ENCODE measurements at regions not wholly inside any gene's neighbourhood (a gene's known extent, or its start where the extent isn't known, plus 50 kb on each side); places are given as distances from the start of the nearest gene placed in this dataset.
"Not testable (repeated sequence)": the region's sequence is repeated elsewhere in the genome, so short reads cannot be mapped to it uniquely, and the experiment has no call there.

DNA sequence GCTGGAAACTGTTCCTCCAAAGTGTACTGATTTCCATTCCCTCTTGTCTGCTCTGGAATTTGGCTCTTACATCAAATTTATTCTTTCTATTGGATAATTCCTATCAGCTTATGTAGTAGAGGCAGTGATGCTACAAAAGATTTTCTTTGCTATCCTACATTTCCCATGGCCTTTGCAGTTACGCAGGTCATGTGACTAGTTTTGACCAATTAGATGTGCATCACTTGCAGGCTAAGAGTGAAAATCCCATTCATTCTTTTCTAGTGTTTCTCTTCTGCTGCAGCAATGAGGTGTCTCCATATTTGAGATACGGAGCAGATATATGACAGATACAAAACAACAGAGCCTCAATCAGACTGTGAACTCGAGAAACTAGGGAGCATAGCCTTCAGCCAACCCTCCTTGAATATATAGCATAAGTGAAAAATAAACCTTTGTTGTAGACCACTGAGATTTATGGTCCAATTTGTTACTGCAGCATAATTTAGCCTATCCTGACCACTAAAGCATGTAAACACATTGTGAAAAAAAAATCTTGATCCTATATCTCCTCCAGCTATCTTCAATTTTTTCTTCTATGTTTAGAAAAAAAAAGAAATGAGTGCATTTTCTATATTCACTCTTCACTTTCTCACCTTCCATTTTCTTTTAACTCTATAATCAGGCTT, 102.0 kb downstream of the HNMT start:
- DNase-seq: no peak

GRCh38 chr2:138066841-138067240, 102.6 kb downstream of the HNMT start:
- no peak for DNase-seq

DNA sequence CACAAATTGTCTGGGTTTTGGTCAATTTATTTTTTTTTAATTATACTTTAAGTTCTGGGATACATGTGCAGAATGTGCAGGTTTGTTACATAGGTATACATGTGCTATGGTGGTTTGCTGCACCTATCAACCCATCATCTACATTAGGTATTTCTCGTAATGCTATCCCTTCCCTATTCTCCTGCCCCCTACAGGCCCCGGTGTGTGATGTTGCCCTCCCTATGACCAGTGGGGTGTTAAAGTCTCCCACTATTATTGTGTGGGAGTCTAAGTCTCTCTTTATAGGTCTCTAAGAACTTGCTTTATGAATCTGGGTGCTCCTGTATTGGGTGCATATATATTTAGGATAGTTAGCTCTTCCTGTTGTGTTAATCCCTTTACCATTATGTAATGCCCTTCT, 104.4 kb downstream of the HNMT start:
- not testable (repeated sequence) for DNase-seq

DNA sequence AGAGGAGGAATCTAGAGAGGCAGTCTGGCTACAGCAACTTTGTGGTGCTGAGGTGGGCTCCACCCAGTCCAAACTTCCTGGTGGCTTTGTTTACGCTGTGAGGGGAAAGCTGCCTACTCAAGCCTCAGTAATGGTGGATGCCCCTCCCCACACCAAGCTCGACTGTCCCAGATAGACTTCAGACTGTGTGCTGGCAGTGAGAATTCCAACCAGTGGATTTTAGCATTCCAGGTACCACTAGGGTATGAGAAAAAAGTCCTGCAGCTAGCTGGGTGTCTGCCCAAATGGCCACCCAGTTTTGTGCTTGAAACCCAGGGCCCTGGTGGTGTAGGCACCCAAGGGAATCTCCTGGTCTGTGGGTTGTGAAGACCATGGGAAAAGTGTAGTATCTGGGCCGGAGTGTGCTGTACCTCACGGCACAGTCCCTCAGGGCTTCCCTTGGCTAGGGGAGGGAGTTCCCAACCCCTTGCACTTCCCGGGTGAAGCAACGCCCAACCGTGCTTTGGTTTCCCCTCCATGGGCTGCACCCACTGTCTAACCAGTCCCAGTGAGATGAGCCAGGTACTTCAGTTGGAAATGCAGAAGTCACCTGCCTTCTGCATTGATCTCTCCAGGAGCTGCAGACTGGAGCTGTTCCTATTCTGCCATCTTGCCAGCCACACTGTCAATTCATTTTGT, 106.9 kb downstream of the HNMT start:
- not testable (repeated sequence) for DNase-seq

DNA sequence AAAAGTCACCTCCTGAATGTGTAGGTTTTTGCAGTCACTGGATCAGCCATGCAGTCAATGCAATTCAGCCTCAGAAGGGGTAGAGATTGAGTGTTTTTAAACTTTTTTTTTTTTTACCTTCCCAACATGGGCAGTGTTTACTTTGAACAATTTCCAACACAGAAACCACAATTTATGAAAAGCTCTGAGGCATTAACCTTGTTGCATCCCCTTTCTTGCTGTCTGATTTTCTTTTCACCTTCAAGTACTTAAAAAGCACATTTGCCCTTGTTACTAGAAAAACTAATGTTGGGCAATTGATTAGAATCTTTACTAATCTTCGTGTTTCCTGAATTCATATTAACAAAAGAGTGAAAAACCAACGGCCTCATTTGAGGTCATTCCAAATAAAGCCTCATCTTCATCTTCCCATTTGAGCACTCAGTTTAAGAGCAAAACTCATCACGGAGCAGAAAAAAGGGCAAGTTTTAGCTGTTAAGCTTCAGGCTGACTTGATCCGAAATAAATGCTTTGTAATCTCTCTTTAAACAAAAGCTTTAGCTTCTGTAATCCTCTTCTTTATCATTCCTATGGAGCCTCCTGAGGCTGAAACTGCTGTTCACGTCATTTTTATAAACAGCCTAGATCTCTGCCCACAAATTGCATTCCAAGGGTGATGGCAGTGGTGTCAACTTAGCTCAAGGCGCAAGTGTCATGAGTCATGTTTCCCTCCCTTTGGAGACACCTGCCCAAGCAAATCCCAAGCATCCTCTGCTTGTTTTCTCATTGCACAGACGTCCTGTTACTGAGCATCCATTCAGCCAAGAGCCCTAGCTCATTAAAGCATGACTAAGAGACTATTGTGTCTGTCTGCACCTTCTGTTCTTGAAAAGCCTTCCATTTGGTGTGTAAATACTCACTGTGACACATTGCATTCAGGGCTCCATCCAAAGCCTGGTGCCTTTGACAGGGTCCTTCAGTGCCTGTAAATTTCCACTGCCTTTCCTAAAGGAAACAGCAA, 107.7 kb downstream of the HNMT start:
- DNase-seq: peak; percentile 56

DNA sequence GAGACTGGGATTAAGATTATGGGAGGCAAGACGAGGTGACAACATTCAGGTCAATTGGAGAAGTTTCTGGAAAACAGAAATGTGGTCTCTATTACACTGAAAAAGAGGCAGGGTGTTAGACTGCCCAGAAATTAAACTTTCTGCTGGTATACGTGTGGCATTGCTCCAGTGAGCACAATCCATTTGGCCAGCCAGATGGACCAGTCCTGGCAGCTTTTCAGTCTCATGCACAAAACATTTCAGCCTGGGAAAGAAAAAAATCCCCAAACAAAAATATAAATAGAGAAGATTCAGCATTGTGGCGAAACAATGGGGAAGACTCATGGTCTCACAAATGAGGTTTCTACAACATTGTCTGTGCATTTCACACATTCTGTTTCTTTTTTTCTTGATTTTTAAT, 113.9 kb downstream of the HNMT start:
- DNase-seq: peak; percentile 32

DNA sequence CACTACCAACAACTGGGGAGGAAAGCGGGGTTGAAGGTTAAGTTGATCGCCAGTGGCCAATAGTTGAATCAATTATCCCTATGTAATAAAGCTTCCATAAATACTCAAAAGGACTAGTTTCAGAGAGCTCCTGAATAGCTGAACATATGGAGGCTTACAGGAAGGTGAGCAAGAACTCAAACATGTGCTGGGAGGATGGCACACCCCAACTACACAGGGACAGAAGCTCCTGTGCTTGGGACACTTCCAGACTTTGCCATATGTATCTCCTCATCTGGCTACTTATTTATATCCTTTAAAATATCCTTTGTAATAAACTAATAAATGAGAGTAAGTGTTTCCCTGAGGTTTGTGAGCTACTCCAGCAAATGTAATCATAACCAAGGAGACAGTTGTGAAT, 115.7 kb downstream of the HNMT start:
- peak; percentile 18 for DNase-seq

DNA sequence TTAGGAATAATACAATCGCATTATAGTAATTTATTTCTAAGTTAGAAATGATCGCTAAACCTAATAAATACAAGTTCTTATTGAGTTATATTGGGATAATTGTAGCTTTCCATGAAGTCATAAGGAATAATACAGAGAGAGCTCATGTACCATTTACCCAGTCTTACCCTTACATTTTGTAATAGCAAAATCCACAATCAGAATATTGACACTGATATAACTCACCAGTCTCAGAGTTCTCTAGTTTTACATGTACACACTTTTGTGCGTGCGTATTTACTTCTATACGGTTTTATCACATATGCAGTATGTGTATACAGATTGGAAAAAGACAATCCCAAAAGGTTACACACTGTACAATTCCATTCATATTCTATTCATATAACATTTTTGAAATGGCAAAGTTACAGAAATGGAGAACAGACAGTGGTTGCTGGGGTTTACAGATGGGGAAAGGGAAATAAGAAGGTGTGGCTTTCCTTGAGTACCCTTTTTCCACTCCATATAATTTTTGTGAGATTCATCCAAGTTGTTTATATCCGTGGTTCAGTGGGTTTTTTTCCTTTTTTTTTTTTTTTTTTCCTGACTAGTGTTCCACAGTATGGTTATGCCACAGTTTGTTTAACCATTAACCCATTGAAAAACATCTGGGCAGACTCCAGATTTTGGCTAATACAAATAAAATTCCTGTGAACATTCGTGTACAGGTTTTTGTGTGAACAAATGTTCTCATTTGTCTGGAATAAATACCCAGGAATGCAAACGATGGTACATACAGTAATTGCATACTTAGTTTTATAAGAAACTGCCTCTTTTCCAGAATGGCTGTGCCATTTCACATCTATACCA, 117.2 kb downstream of the HNMT start:
- DNase-seq: no peak

DNA sequence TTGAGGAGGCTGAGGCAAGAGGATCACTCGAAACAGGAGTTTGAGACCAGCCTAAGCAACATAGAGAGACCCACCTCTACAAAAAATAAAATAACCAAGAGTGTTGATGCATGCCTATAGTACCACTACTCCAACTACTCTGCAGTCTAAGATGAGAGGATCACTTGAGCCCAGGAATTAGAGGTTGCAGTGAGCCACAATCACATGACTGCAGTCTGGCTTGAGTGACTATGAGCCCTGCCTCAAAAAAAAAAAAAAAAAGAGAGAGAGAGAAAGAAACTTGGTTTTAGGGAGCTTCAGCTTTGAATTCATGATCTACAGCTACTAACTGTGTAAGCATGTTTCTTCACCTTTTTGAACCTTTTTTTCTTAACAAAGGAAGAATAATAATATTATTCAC, 119.9 kb downstream of the HNMT start:
- DNase-seq: no peak

DNA sequence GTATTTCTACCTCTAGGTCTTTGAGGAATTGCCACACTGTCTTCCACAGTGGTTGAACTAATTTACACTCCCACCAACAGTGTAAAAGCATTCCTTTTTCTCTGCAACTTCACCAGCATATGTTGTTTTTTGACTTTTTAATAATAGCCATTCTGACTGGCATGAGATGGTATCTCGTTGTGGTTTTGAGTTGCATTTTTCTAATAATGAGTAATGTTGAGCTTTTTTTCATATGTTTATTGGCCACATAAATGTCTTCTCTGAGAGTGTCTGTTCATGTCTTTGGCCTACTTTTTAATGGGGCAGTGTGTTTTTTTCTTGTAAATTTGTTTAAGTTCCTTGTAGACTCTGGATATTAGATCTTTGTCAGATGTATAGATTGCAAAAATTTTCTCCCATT, 121.2 kb downstream of the HNMT start:
- DNase-seq: not testable (repeated sequence)

- no peak for DNase-seq
These were observed 122.3 kb downstream of the HNMT start for GRCh38 chr2:138086576-138086975.

DNA sequence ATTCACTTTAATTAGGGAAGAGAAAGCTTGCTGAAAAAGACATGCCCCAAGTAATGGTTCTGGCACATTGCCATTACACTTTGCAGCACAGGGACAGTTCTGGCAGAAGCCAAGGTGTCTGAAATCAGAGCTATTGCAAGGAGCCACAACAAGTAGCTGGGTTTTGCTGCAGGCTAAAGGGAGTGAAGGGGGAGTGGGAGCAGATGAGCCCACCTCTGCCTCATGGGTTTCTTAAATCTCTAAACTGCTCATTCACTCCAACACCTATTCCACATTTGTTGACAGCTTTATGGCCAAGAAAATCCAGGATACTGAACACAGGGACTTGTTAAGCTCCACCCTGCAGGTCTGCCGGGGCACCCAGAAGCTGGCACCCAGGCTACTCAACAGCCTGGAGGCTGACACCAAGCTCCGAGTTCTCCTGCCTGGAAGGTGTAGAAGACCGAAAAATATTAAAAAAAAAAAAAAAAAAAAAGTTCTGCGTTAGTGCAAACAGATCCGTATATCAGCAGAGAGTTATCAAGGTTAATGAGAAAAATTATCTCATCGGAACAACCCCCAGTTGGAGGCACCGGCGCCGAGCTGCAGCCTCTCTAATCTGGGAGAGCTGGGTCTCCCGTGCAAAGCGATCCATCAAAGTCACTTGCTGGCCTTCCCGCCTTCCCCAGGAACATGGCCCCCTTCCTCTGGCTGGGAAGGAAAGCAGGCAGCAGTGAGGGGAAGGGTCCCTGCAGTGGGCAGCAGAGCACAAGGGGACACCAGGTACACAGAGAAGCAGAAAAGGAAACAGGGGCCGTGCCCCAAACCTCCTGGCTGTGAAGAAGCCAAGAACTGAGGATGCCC, 123.7 kb downstream of the HNMT start:
- DNase-seq: peak; percentile 5

- DNase-seq: peak; percentile 1
These were observed 126.1 kb downstream of the HNMT start for GRCh38 chr2:138090330-138090729.

DNA sequence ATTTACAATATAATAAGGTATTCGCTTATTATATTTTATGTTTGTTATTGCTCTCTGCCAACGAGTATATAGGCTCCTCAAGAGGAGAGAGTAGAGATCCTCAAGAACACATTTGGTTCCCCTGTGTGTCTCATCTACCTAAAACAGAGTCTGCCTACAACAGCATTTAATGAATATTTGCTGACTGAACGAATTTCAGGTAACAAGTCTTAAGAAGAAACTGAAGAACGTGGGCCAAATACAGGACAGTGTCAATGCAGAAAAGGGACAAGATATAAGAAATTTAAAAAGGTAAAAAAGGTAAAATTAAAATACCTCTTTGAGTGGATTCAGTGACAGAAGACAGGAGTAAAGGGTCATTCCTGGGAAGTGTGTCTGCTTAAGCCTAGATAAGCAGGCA, 129.2 kb downstream of the HNMT start:
- no peak for DNase-seq

DNA sequence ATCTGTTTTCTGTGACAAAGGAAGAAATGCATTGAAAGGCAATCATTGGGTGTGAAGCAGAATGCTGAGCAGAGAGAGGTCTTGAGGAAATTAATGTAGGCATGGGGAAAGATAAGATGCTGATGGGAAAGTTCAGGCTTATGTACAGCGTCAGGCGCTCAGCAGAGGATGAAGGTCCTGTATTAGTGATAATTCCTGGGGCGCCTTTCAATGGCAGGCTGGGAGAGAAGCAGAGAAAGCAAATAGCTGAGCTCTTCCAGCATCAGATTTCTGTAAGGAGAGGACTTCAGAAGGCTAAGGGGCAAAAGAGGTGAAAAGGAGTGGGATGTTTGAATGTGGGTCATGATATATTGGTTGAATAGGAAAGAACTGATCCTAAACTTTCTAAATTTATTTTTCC, 129.8 kb downstream of the HNMT start:
- DNase-seq: no peak

DNA sequence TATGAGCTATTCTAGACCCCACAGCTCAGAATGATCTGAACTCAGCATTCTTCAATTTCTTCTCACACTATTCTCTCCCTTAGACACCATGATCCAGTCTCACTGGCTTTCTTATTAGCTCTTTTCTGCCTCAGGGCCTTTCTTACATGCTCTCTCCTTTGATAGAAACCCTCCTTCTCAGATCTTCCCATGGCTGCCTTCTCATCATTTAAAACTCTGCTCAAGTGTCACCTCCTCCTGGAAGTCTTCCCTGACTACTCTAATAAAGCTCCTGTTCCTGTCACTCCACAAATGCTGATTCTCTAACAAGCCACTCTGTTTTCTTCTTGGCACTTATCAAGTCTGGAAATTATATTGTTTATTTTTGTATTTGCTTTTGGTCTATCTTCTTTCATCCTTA, 131.1 kb downstream of the HNMT start:
- DNase-seq: no peak

DNA sequence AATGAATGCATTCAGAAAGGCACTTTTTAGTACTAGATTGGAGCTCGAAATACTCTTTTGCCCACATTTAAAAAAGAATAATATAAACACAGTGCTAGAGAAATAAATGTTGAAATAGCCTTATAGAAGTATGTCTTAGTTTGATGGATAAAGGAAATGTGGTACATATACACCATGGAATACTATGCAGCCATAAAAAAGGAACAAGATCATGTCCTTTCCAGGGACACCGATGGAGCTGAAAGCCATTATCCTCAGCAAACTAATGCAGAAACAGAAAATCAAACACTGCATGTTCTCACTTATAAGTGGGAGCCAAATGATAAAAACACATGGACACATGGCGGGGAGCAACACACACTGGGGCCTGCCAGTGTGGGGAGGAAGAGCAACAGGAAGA, 135.0 kb downstream of the HNMT start:
- not testable (repeated sequence) for DNase-seq

DNA sequence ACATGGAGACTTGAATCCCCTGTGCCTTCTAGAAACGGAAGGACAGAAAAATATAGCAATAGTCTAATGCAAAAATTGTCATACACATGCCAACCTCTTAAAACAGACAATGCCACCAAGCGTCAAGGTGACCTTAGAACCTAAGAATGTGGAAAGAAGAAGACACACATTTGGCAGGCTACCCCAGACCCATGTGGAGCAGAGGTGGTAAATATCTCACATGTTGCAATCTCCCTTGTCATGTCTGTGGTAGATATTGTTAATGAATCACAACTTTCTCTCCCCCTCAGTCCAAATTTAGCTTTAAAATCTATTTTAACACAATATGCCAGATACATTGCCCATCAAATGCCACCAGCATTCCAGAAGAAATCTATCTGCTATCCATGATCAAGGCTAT, 137.4 kb downstream of the HNMT start:
- no peak for DNase-seq

- DNase-seq: no peak
These were observed 138.4 kb downstream of the HNMT start for GRCh38 chr2:138102664-138103063.

GRCh38 chr2:138103156-138103555, 138.9 kb downstream of the HNMT start:
- DNase-seq: no peak

DNA sequence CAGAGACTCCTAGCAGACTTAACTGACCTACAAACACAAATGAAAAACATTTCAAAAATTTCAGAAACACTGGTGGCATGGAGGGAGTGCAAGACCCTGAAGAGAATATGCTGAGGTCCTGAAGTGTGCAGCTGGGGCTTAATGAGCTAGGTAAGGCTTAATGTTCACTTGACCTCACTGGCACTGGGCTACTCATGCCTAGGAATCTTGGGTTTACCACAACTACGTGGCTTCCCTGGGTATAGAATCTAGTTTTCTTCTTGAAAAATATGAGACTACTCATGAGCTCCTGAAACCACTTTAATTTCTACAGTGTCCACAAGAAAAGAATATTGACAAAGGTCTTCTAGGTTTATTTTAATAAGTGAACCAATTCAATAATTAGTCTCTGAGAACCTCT, 139.8 kb downstream of the HNMT start:
- DNase-seq: no peak

- no peak for DNase-seq
These were observed 141.1 kb downstream of the HNMT start for GRCh38 chr2:138105358-138105757.

Data from NCI-H1694 (cell line).